ENCODE measurements at regions not wholly inside any gene's neighbourhood (a gene's known extent, or its start where the extent isn't known, plus 50 kb on each side); places are given as distances from the start of the nearest gene placed in this dataset.
"Not testable (repeated sequence)": the region's sequence is repeated elsewhere in the genome, so short reads cannot be mapped to it uniquely, and the experiment has no call there.

DNA sequence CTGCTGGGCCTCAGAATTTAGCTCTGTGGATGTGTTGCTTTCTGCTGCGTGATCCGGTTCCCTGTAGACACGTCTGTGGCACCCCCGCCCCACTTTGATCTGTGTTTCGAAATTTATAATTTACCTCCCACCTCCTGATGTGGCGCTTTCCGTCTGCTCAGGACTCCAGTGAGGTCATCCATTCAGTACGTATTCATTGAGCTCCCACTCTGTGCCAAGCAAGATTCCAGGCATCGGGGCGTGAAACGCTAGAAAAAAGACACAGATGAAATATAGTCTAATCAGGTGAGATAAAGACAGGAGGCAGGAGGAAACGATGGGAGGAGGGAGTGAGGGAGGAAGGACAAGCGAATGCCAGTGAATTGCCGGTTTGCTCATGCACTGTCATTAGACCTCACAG, 431.9 kb upstream of the SULF2 start:
- DNase-seq, result no peak

DNA sequence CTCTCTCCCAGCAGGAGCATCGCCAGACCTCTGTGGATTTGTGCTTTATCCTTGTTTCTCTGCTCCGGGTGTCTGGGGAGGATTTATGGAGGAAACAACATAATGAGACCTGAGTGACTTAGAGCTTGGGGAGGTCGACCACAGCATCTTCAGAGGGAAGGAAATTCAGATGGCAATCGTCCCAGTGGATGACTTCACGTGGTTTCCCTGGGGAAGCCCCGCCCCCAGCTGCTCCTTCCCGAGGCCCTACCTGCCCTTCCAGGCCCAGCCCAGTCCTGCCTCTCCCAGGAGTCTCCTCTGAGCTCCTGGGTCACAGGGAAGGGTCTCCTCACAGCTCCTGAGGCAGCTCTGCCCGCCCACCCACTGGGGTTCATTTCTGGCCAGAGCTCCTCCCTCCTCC, 430.3 kb upstream of the SULF2 start:
- DNase-seq, result no peak

DNA sequence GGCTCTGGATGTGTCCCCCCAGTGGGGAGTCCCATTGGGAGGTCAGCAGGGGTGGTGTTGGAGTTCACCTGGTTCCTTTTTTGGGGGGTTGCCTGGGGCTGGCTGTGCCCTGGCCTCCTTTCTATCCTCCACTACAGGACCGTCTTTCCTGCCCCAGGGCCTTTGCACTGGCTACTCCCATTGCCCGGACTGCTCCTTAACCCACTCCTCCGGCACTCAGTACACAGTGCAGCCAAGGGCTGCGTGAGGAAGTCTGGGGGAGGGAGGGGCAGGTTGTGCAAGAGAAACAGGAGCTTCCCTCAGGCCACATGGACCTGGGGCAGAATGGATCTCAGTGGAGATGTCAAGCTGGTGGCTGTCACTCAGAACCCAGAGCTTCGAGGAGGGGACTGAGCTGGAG, 429.3 kb upstream of the SULF2 start:
- DNase-seq, result no peak

DNA sequence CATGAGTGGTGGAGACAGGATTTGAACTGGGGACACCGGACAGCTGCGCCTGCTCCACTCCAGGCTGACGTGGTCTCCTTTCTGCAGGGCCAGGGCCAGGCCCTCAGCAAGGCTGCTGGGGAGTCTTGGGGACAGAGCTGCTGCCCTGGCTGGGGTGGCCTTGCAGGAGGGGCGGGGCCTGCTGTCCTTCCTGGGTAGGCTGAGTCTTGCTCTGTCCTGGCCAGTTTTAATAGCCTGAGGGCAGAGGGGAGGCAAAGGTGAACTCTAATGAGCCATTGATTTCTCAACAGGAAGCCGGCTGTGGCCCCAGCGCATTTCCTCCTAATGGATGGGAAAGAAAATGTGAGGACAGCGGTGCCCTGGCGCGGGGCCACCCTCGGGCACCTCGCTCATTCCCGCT, 428.4 kb upstream of the SULF2 start:
- not testable (repeated sequence) for DNase-seq

DNA sequence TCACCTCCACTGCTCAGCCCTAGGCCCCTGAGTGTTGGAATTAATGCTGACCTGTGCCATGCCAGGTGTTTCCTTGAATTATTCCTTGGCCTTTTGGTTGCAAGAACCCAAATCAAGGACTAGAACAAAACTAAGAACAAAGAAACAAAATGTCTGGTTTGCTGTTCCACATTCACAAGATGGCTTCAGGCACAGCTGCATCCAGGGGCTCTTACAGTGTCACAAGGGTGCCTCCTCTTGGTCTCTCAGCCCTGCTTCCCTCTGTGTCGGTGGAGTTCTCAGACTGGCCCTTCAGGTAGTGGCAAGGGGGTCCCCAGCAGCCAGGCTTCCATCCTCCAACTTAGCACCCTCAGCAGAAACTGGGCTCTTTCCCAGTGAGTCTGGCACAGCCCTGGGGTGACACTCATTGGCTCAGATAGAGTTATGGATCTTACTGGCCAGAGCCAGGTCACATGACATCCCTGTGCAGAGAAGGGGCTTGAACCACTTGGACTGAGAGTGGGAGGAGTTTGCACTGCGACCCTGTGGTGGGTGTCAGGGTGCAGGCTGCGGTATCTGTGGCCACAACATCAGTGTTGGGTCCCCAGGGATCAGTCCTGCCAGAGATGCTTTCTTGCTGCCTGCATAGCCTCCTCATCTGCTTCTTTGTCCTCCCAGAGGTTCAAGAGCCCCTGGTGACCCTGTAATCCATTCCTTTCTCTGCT, 427.7 kb upstream of the SULF2 start:
- no peak for DNase-seq

DNA sequence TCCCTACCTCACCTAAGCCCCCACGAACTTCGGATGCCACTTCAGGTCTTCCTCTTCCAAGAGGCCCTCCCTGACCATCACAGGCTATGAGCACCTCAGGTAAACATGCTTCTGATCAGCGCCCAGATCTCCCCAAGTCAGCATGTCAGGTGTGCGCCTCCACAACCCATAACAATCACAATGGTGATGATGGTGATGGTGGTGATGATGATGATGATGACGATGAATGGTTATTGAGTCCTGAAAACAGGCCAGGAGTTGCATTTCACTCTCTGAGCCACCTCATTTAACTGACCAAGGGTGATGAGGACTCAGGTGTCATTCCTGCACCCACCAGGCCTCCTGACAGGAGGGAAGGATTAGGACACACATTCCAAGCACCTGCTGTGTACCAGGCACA, 426.6 kb upstream of the SULF2 start:
- no peak for DNase-seq

DNA sequence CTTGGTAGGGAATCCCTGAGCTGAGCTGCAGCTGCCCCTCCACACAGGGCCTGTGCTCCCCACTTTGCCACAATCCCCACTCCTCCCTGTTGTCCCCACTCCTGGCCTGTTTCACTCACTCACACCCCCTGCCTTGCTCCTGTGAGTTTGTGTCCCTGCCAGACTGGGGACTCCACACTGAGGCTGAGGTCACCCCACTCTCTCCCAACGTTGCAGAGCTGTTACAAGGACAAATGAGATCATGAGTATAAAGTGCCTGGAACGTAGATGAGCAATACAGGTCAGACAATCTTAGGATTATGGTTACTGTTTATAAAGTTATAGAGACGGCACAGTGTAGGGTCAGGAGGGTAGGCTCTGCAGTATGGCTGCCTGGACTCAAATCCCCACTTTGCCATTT, 426.0 kb upstream of the SULF2 start:
- DNase-seq, result no peak

DNA sequence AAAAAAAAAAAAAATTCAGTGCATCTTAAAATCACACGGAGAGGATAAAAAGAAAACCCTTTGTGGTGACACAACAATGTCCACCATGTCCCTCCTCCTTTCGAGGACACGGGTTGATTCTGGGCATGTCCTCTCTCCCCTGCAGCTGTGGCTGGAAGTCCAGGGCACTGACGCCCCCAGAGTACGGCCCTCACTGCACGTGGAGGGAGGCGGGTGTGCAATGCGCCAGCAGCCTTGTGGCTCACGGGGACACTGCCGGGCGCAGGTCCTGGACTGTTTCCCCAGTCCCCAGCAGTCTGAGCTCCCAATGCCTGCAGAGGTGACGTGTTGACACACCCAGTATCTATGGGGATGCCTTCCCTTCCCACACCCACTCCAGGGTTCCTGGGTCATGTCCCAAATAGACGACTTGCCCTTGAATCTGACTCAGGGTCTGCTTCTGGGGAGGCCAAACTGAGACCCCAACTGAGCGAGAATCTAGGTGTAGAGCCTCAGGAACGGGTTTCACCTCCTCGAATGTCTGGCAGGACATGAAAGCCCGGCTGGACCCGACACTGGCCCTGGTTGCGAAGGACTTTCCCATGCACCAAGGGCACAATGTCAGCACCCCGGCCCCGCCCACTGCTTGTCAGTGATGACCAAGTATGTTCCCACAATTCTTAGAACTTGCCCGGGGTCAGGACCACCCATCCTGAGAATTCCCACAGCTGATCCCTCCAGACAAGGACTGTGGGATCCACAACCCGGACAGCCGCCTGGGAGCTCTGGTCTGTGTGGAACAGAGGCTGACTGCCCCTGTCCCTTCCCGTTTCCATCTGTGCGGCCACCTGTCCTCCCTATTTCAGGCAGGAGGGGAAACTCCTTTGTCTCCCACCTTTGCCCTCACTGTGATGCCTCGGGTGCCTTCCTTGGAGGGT, 425.1 kb upstream of the SULF2 start:
- DNase-seq, result no peak

DNA sequence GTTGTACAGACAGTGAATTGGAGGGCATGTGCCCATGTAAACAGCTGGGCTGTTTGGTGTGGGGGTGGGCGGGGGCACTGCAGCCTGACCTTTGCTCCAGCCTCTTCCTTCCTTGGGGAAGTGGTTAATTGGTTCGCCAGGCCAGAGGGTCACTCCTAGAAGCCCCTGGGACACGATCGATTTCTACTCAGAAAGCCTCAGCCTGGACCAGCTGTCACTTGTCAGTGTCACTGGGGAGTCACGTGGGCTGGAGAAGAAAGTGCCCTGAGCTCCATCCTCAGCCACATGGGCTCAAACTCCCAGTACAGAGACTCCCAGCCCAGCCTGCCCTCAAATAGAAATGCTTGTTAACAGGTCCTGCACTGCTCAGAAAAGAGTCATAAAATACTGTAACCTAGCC, 423.8 kb upstream of the SULF2 start:
- no peak for DNase-seq

DNA sequence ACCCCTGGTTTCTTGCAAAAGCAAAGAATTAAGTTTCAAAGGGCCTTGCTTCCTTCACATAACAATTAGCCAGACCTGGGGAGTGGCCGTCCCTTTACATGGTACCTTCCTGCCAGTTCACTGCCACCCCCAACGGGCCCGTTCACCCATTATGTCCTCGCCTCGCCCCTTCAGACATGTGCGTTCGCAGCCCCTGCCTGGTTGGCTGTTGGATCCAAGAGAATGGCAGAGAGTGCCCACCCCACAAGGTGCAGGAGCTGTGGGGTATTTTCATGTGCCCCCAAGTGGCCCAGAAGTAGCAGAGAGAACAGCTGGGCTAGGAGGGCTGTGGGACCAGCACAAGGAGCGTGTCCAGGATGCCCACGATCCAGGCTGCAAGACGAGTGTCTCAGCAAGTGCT, 422.9 kb upstream of the SULF2 start:
- no peak for DNase-seq

DNA sequence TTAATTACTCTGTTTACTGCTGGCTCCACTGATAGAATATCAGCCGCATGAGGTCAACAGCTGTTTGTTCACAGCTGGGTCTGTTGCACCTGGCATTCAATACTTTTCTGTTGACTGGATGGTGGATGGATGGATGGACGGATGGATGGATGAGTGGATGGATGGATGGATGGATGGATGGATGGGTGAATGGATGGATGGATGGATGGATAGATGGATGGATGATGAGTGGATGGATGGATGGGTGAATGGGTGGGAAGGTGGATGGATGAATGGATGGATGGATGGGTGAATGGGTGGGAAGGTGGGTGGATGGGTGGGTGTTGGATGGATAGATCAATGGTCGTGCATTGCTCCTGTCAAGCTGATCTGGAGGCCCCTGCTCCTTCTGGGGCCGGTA, 422.2 kb upstream of the SULF2 start:
- DNase-seq, result no peak

DNA sequence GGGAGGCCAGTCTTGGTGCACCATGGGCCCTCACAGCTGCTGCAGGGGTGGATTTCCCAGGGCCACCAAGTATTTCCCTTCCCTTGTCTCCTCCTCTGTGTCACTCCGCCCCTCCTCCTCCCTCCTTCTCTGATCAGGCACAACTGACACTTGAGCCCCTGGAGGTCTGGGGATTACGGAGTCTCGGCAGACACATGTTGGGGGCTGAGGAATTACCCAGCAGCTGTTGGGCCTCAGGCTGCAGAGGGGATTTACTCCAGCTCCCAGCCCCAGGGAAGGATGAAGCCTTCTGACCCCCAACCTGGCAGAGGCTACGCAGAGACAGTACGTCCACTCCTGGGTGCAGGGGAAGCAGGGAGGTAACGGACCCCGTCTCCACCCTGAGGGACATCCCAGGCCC, 420.5 kb upstream of the SULF2 start:
- no peak for DNase-seq

DNA sequence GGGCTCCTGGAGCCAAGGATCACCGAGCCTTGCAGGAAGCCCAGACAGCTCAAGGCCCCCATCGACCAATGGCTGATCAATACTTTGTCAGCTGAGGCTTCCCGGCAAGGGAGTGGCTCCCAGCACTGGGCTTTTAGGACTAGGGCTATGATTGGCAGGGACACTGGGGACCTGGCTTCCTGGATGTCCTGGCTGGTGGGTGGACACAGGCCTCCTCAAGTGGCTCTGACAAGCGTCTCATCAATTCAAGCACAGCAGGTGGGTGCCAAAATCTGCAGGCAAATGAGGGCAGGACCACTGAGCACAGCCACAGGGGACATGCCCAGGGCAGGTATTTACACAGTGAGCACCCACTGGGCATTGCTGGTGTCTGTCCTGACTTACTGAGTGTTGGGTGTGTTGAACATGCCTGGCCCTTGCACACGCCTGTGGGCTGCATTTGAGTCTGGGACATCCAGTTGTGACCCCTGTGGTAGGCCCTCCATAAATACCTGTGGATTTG, 420.1 kb upstream of the SULF2 start:
- DNase-seq, result no peak

DNA sequence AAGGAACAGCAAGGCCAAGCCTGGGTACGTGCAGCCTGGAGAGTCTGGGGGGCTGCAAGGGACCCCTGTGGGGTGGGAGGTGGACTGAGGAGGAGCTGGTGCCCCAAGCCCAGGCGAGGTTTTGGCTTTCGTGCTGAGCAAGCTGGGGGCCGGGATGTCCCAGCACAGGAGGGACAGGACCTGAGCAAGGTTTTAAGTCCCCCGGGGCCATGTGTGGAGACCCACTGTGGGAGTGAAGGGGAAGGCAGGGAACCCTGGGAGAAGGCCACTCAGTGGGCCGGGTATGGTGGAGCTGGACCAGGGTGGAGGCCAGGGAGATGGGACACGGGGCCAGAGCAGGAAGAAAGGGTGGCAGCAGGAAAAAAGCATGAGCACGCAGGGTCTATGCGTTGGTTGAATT, 419.2 kb upstream of the SULF2 start:
- DNase-seq, result no peak

DNA sequence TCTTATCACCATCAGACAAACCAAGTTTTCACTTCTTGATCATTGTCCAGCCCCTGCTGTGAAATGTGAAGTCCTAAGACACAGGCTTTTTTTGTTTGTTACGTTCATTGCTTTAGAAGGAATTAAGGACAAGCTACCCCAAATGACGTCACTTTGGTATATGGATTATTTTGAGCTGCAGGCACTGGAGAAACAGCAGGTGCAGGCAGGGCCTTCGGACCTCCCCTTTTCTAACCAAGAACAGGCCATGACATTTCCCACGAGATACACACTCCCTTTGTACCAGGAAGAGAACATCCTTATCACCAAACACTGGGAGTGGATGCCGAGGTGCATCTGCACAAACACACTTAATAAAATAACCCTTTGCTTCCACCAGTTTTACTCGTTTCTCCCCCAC, 418.0 kb upstream of the SULF2 start:
- DNase-seq, result no peak

DNA sequence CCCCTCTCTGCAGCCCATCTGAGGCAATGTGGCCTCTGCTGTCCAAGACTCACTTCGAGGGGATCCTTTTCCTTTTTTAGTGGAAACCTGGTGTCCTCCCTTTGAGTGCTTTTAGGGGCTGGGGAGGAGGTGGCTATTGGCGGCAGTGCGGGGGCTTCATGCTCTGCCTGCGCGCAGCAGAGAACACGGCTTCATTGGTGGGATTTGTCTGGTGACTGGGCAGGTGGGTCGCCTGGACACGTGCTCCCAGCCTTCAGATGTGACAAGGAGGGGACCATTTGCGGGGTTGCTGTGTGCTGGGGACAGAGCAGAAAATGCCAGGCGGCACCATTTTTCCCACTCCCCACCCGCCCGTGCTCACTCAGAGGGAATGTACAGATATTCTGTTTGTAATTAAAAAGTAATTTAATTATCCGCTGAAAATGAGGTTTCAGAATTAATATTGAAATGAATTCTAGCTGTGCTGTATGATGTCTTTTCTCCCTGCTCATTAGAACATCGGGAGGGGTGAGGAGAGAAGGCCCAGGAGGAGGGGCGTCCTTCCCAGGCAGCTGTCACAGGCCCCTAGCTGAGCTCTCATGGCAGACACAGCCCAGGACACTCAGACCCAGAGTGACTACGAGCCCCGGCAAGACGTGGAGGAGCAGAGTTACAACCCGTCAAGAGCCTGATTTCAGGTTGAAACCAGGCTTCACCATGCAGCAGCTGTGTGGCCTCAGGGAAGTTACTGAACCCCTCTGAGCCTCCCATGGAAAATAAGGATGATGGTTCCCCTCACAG, 417.2 kb upstream of the SULF2 start:
- no peak for DNase-seq

DNA sequence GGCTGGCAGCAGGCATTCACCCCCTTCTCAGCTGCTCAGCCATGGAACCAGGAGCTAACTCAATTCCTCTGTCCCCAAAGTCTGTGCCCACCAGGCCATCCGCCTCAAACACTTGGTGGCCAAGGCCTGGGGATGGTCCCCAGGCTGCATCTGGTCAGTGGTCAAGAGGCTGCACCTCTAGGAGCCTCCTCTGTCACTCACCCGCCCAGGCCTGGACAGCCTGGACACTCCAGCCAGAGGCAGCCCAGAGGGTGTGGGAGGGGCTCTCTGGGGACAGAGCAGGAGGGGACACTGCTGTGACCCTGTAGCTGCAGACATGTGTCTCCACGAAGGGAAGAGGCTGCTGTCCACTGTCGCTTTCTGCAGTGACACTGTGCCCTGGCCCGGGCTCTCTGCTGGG, 416.6 kb upstream of the SULF2 start:
- DNase-seq, result no peak

DNA sequence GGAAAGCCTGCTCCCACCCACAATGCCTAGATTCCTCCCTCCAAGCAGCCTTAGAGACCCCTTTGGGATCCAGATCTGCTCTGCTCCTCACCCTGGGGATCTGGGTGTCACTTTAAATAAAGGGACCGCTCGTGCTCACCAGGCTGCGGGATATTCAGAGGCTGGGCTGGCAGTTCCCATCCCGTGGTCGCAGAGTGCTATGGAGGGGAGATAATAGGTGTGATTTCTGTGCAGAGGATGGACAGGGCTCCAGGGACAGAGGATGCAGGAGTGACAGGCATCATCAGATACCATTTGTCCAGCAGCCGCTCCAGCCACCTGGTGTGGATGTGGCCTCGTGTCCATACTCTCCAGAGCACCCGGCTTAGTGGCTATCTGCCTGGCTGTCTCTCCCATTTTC, 415.9 kb upstream of the SULF2 start:
- no peak for DNase-seq

DNA sequence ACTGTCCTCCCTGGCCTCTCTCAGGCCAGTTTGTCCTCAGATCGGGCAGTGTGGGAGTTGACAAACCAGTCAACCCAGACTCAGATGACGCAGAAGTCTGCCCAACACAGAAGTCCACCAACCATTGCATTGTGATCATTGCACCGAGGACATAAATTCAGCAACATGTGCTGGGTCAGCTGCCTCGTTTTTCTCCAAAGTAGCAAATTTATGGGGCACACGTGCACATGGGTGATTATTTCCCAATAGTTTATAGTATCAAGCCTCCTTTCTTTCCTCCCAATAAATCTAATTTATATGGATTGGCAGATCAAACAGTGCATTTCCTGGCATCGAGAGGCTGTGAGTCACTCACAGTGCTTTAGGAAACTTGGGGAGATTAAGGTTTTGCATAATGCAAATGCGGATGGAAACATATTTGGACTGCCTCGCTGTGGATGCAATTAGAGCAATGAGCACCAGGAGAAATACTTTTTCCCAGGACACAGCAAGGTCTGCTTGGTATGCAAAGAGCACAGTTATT, 413.7 kb upstream of the SULF2 start:
- no peak for DNase-seq

DNA sequence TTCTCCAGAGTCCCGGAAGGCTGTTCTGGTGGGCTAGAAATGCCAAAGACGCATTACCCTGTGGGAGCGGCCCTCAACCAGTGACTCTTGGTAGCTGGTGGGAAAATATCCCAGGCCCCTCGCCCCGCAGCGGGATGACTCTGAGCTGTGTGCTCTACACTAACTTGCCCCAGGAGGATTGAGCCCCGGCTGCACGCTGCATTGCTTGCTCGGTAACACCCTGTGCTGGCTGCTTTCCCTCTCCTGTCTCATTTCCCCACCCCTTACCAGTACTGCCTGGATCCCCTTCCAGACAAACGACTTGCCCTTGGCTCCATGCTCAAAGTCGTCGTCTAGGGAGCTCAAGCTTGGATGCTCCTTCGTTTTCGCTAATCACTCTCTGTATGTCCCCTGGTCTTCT, 411.8 kb upstream of the SULF2 start:
- no peak for DNase-seq

DNA sequence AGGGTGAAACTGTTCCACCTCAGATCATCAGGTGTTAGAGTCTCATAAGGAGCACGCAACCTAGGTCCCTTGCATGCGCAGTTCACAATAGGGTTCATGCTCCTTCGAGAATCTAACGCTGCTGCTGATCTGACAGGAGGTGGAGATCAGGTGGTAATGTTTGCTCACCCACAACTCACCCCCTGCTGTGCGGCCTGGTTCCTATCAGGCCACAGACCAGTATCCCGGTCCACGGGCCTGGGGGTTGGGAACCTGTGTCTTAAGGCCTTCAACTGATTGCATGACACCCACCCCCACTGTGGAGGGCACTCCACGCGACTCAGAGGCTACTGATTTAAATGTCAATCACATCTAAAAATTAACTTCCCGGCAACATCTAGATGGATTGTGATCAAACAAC, 411.2 kb upstream of the SULF2 start:
- DNase-seq, result no peak

DNA sequence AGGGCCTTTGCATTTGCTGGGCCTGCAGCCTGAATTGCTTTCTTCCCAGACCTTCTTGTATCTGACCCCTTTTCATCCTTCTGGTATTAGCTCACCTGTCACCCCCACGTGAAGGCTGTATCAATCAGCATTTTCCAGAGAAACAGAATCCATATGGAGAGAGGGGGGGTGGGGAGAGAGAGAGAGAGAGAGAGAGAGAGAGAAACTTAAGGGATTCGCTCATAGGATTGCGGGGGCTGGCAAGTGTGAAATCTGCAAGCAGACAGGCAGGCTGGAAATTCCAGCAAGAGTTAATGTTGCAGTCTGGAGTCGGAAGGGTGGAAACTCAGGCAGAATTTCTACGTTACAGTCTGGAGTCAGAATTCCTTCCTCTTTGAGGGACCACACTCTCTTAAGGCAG, 410.7 kb upstream of the SULF2 start:
- DNase-seq, result no peak

DNA sequence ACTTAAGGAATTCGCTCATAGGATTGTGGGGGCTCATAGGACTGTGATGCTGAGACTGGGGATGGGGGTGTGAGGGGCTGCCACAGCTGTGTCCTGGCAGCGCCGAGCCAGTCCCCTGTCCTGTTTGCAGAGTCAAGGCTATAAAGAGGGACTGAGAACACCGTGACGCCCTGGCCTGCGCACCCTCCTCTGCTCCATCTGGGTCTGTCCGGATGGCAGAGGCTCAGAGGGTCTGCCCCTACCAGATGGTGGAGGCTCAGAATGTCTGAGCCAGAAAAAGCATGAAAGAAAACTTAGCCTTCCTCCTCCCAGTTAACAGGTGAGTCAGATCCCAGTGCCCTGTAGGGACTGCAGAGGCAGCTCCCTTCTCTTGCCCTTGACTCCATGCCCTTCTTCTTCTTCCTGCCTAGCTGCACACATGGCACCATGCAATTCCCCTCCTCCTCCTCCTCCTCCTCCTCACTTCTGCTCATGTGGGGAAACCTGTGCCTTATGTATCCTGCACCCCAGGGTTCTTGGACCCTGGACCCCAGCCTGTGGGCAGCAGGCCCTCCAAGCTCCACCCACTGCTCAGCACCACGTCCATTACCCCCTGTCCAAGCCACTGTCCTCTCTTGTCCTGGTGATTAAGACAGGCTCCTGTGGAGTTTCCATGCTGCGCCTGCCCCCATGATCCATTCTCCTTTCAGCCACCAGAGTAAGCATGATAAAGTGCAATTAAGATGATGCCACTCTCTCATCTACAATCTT, 410.0 kb upstream of the SULF2 start:
- DNase-seq, result no peak
